SU-DHL-6 (cell line): ENCODE measurements at regions not wholly inside any gene's neighbourhood (a gene's known extent, or its start where the extent isn't known, plus 50 kb on each side); places are given as distances from the start of the nearest gene placed in this dataset.

ENCODE experiments used
- CTCF ChIP-seq: fragments of 200-600 bp; sonication (generic); IDR thresholded peaks from one replicate; pipeline ENCODE4 v1.5.1; 2017; ENCODE audit warnings: antibody characterized with exemption, mild to moderate bottlenecking, low read length, moderate library complexity; ENCODE audit not compliant: insufficient read depth, poor library complexity, severe bottlenecking
- EZH2phosphoT487 ChIP-seq: fragments of 200-600 bp; sonication (generic), shearing (Covaris generic); conservative IDR thresholded peaks from 2 replicates; pipeline ENCODE4 v1.6.1; 2018; ENCODE audit warnings: mild to moderate bottlenecking, antibody characterized with exemption, low read length, moderate library complexity, mixed read lengths

GRCh38 chr1:22282364-22282995 lies 139.6 kb upstream of the WNT4 start:
- TF ChIP-seq EZH2phosphoT487, result no peak
- no peak for TF ChIP-seq CTCF
